Breast epithelium (tissue), 4 donors: ENCODE measurements at regions not wholly inside any gene's neighbourhood (a gene's known extent, or its start where the extent isn't known, plus 50 kb on each side); places are given as distances from the start of the nearest gene placed in this dataset.

Source experiments
- DNase-seq, 2 donors: peaks; one replicate each; pipeline ENCODE4 v3.0.0-alpha.2; 2019; ENCODE audit warnings: low spot score in 2 of 2
- H3K27ac ChIP-seq, 2 donors: fragments of 200-600 bp; sonication (generic) in 1 of 2; one replicate each; pipeline ENCODE4 v1.5.1; 2016 to 2019; ENCODE audit warnings: mild to moderate bottlenecking in 1 of 2
- H3K27me3 ChIP-seq, 2 donors: fragments of 200-600 bp; sonication (generic) in 1 of 2; one replicate each; pipeline versions ENCODE4 v1.5.1 to v1.6.0; 2017 to 2019; ENCODE audit warnings: control low read depth in 1 of 2, mild to moderate bottlenecking in 1 of 2
- H3K36me3 ChIP-seq: fragments of 200-600 bp; one replicate; pipeline ENCODE4 v1.5.1; 2019
- H3K4me1 ChIP-seq, 2 donors: fragments of 200-600 bp; sonication (generic); one replicate each; pipeline ENCODE4 v1.5.1; 2016 to 2019; ENCODE audit warnings: control low read depth in 1 of 2
- H3K4me3 ChIP-seq, 3 donors: fragments of 200-600 bp; sonication (generic); 1 replicate in 2 of 3; 2 replicates in 1 of 3; pipeline ENCODE4 v1.5.1; 2016 to 2019; ENCODE audit warnings: mild to moderate bottlenecking in 3 of 3, moderate library complexity in 2 of 3
- H3K9me3 ChIP-seq, 2 donors: fragments of 200-600 bp; sonication (generic) in 1 of 2; one replicate each; pipeline ENCODE4 v1.5.1; 2016 to 2019; ENCODE audit warnings: control low read depth in 1 of 2
- CTCF ChIP-seq, 3 donors: fragments of 450-650 bp; IDR thresholded peaks; one replicate each; pipeline ENCODE4 v1.5.1; 2016 to 2017; ENCODE audit warnings: antibody characterized with exemption in 3 of 3, mild to moderate bottlenecking in 3 of 3, moderate library complexity in 3 of 3
- POLR2A ChIP-seq: fragments of 450-650 bp; IDR thresholded peaks from one replicate; pipeline ENCODE4 v1.6.1; 2016; ENCODE audit warnings: antibody characterized with exemption, mild to moderate bottlenecking, moderate library complexity
- POLR2AphosphoS5 ChIP-seq, 3 donors: sonication (generic); formaldehyde crosslinking; IDR thresholded peaks; one replicate each; pipeline ENCODE4 v1.6.1; 2017; ENCODE audit warnings: antibody characterized with exemption in 3 of 3
- intact Hi-C: fragments of 100-400 bp; cut with DNase I; formaldehyde crosslinking; loops from one replicate; pipeline ENCODE4 v1.15.1; 2023; ENCODE audit warnings: low total_unique reads

- peak in 1 of 2 donors; percentile 8 for DNase-seq
- Histone ChIP-seq H3K4me1 (no peaks in the 10 kb centered on the region), H3K36me3 (no peaks in the 10 kb centered on the region), H3K9me3 (no peaks in the 10 kb centered on the region), H3K27me3 (no peaks in the 10 kb centered on the region), H3K4me3 (no peak overlapping the region), H3K27ac (no peak overlapping the region)
- TF ChIP-seq POLR2AphosphoS5 (IDR thresholded peaks at IDR 0.05) (no peak), POLR2A (no peak), CTCF (IDR thresholded peaks at IDR 0.05) (no peak)
- intact Hi-C loops = no loop called here
Observed at GRCh38 chr2:238629064-238629463, 202.3 kb downstream of the ASB1 start.

GRCh38 chr2:238631491-238632180, 204.9 kb downstream of the ASB1 start:
- no peak for TF ChIP-seq POLR2AphosphoS5 (IDR thresholded peaks at IDR 0.05)
- TF ChIP-seq CTCF (IDR thresholded peaks at IDR 0.05) = no peak
- no peak for TF ChIP-seq POLR2A
- Histone ChIP-seq H3K4me1 (no peaks in the 10 kb centered on the region), H3K27ac (no peak overlapping the region), H3K36me3 (no peaks in the 10 kb centered on the region), H3K9me3 (no peaks in the 10 kb centered on the region), H3K27me3 (no peaks in the 10 kb centered on the region), H3K4me3 (no peak overlapping the region)
- intact Hi-C loops = no loop called here
- DNase-seq = peak in 1 of 2 donors; percentile 15

GRCh38 chr2:238632181-238633060, 205.7 kb downstream of the ASB1 start:
- TF ChIP-seq POLR2A = no peak
- no peak for TF ChIP-seq POLR2AphosphoS5 (IDR thresholded peaks at IDR 0.05)
- no peak for TF ChIP-seq CTCF (IDR thresholded peaks at IDR 0.05)
- H3K9me3 ChIP-seq = no peaks in the 10 kb centered on the region
- H3K4me1 ChIP-seq = no peaks in the 10 kb centered on the region
- DNase-seq = peak in 1 of 2 donors; percentile 9
- H3K27ac ChIP-seq = no peak overlapping the region
- no peak overlapping the region for H3K4me3 ChIP-seq
- no peaks in the 10 kb centered on the region for H3K27me3 ChIP-seq
- intact Hi-C loops = no loop called here
- H3K36me3 ChIP-seq = no peaks in the 10 kb centered on the region

GRCh38 chr2:238633426-238634328, 206.9 kb downstream of the ASB1 start:
- H3K4me3 ChIP-seq = no peak overlapping the region
- DNase-seq = peak in 1 of 2 donors; percentile 15
- H3K27me3 ChIP-seq = no peaks in the 10 kb centered on the region
- H3K36me3 ChIP-seq = no peaks in the 10 kb centered on the region
- H3K27ac ChIP-seq = no peak overlapping the region
- no peaks in the 10 kb centered on the region for H3K4me1 ChIP-seq
- intact Hi-C loops = no loop called here
- TF ChIP-seq POLR2AphosphoS5 (IDR thresholded peaks at IDR 0.05) (no peak), CTCF (IDR thresholded peaks at IDR 0.05) (no peak), POLR2A (no peak)
- H3K9me3 ChIP-seq = no peaks in the 10 kb centered on the region
